IPS-15b (cell line): ENCODE measurements at regions not wholly inside any gene's neighbourhood (a gene's known extent, or its start where the extent isn't known, plus 50 kb on each side); places are given as distances from the start of the nearest gene placed in this dataset.
"Not testable (repeated sequence)": the region's sequence is repeated elsewhere in the genome, so short reads cannot be mapped to it uniquely, and the experiment has no call there.

Experiments used
- H3K27me3 ChIP-seq: one replicate; pipeline ENCODE4 v1.6.1; 2013; ENCODE audit warnings: low read length; ENCODE audit not compliant: control insufficient read depth, insufficient read depth
- H3K36me3 ChIP-seq: one replicate; pipeline ENCODE4 v1.6.1; 2013; ENCODE audit warnings: low read length; ENCODE audit not compliant: control insufficient read depth, insufficient read depth
- H3K4me1 ChIP-seq: one replicate; pipeline ENCODE4 v1.6.1; 2013; ENCODE audit warnings: mild to moderate bottlenecking, low read length; ENCODE audit not compliant: control insufficient read depth, insufficient read depth
- H3K4me3 ChIP-seq: one replicate; pipeline ENCODE4 v1.5.1; 2013; ENCODE audit warnings: low read depth, low read length
- H3K9ac ChIP-seq: one replicate; pipeline ENCODE4 v1.6.1; 2013; ENCODE audit warnings: low read depth, mild to moderate bottlenecking, low read length
- H3K9me3 ChIP-seq: one replicate; pipeline ENCODE4 v1.6.1; 2013; ENCODE audit warnings: mild to moderate bottlenecking, low read length; ENCODE audit not compliant: control insufficient read depth, insufficient read depth

GRCh38 chr17:34757106-34757505 is 177.7 kb downstream of the TMEM132E start:
- Histone ChIP-seq H3K4me1 (peaks cover 4% of the 10 kb centered on the region), H3K4me3 (no peak overlapping the region), H3K9ac (no peak overlapping the region), H3K9me3 (no peaks in the 10 kb centered on the region), H3K36me3 (no peaks in the 10 kb centered on the region), H3K27me3 (no peaks in the 10 kb centered on the region)

GRCh38 chr17:34756637-34757021 is 177.2 kb downstream of the TMEM132E start:
- H3K36me3 ChIP-seq = no peaks in the 10 kb centered on the region
- H3K4me3 ChIP-seq = no peak overlapping the region
- no peaks in the 10 kb centered on the region for H3K9me3 ChIP-seq
- H3K9ac ChIP-seq = no peak overlapping the region
- no peaks in the 10 kb centered on the region for H3K27me3 ChIP-seq
- H3K4me1 ChIP-seq = peaks cover 4% of the 10 kb centered on the region

GRCh38 chr17:34755981-34756636 is 176.7 kb downstream of the TMEM132E start:
- H3K27me3 ChIP-seq = no peaks in the 10 kb centered on the region
- peaks cover 4% of the 10 kb centered on the region for H3K4me1 ChIP-seq
- no peaks in the 10 kb centered on the region for H3K9me3 ChIP-seq
- H3K4me3 ChIP-seq = no peak overlapping the region
- no peaks in the 10 kb centered on the region for H3K36me3 ChIP-seq
- H3K9ac ChIP-seq = no peak overlapping the region

GRCh38 chr17:34755371-34755770 is 176.0 kb downstream of the TMEM132E start:
- Histone ChIP-seq H3K27me3 (no peaks in the 10 kb centered on the region), H3K4me3 (no peak overlapping the region), H3K36me3 (no peaks in the 10 kb centered on the region), H3K9me3 (no peaks in the 10 kb centered on the region), H3K9ac (no peak overlapping the region), H3K4me1 (peaks cover 5% of the 10 kb centered on the region)

GRCh38 chr17:34750004-34750403 is 170.6 kb downstream of the TMEM132E start:
- Histone ChIP-seq H3K4me1 (peaks cover 3% of the 10 kb centered on the region), H3K27me3 (no peaks in the 10 kb centered on the region), H3K9me3 (no peaks in the 10 kb centered on the region), H3K4me3 (no peak overlapping the region), H3K36me3 (no peaks in the 10 kb centered on the region), H3K9ac (no peak overlapping the region)

- Histone ChIP-seq H3K36me3 (no peaks in the 10 kb centered on the region), H3K27me3 (no peaks in the 10 kb centered on the region), H3K4me1 (no peaks in the 10 kb centered on the region), H3K4me3 (no peak overlapping the region), H3K9me3 (no peaks in the 10 kb centered on the region), H3K9ac (no peak overlapping the region)
Observed at GRCh38 chr17:34741967-34742366, 162.6 kb downstream of the TMEM132E start.

GRCh38 chr17:34740565-34741520 is 161.5 kb downstream of the TMEM132E start:
- no peak overlapping the region for H3K4me3 ChIP-seq
- no peaks in the 10 kb centered on the region for H3K36me3 ChIP-seq
- H3K9ac ChIP-seq = no peak overlapping the region
- no peaks in the 10 kb centered on the region for H3K9me3 ChIP-seq
- H3K27me3 ChIP-seq = no peaks in the 10 kb centered on the region
- no peaks in the 10 kb centered on the region for H3K4me1 ChIP-seq

- no peak overlapping the region for H3K4me3 ChIP-seq
- H3K4me1 ChIP-seq = no peaks in the 10 kb centered on the region
- no peaks in the 10 kb centered on the region for H3K9me3 ChIP-seq
- H3K27me3 ChIP-seq = no peaks in the 10 kb centered on the region
- no peaks in the 10 kb centered on the region for H3K36me3 ChIP-seq
- no peak overlapping the region for H3K9ac ChIP-seq
Observed at GRCh38 chr17:34739386-34739785, 160.0 kb downstream of the TMEM132E start.

GRCh38 chr17:34737673-34738072 is 158.3 kb downstream of the TMEM132E start:
- H3K4me1 ChIP-seq, H3K4me3 ChIP-seq, H3K9me3 ChIP-seq, H3K9ac ChIP-seq, H3K27me3 ChIP-seq, H3K36me3 ChIP-seq: not testable (repeated sequence)

GRCh38 chr17:34736611-34737010 is 157.2 kb downstream of the TMEM132E start:
- Histone ChIP-seq H3K36me3 (no peaks in the 10 kb centered on the region), H3K9me3 (no peaks in the 10 kb centered on the region), H3K27me3 (no peaks in the 10 kb centered on the region), H3K4me1 (no peaks in the 10 kb centered on the region), H3K9ac (no peak overlapping the region), H3K4me3 (no peak overlapping the region)

GRCh38 chr17:34733333-34733732 is 154.0 kb downstream of the TMEM132E start:
- H3K27me3 ChIP-seq = no peaks in the 10 kb centered on the region

GRCh38 chr17:34730816-34731215 is 151.4 kb downstream of the TMEM132E start:
- no peak overlapping the region for H3K4me3 ChIP-seq
- H3K27me3 ChIP-seq = no peaks in the 10 kb centered on the region
- no peaks in the 10 kb centered on the region for H3K9me3 ChIP-seq
- no peaks in the 10 kb centered on the region for H3K36me3 ChIP-seq
- H3K4me1 ChIP-seq = no peaks in the 10 kb centered on the region
- H3K9ac ChIP-seq = no peak overlapping the region

More at GRCh38 chr17:34733333-34733732, 154.0 kb downstream of the TMEM132E start:
- Histone ChIP-seq H3K36me3 (no peaks in the 10 kb centered on the region), H3K9ac (no peak overlapping the region), H3K4me3 (no peak overlapping the region), H3K4me1 (no peaks in the 10 kb centered on the region), H3K9me3 (no peaks in the 10 kb centered on the region)
